GM23248 (cell line): ENCODE measurements at regions not wholly inside any gene's neighbourhood (a gene's known extent, or its start where the extent isn't known, plus 50 kb on each side); places are given as distances from the start of the nearest gene placed in this dataset.

Experiments used
- DNase-seq: peaks from one replicate; pipeline ENCODE4 v3.0.0-alpha.2; 2015
- H2AFZ ChIP-seq: fragments of 200-600 bp; sonication (generic); 2 replicates; pipeline ENCODE4 v1.6.1; 2016; ENCODE audit warnings: antibody characterized with exemption
- H3F3A ChIP-seq: fragments of 200-600 bp; sonication (generic); 2 replicates; pipeline ENCODE4 v1.6.1; 2016; ENCODE audit warnings: mild to moderate bottlenecking, antibody characterized with exemption, mixed run types; ENCODE audit not compliant: insufficient read depth
- H3K27ac ChIP-seq: fragments of 200-600 bp; sonication (generic); 2 replicates; pipeline ENCODE4 v1.5.1; 2016; ENCODE audit warnings: mild to moderate bottlenecking
- H3K27me3 ChIP-seq: fragments of 200-600 bp; sonication (generic); replicated peaks from 2 replicates; pipeline ENCODE4 v1.6.1; 2016; ENCODE audit warnings: mild to moderate bottlenecking; ENCODE audit not compliant: insufficient read depth
- H3K36me3 ChIP-seq: fragments of 200-600 bp; sonication (generic); 2 replicates; pipeline ENCODE4 v1.6.1; 2016; ENCODE audit warnings: low read depth, mild to moderate bottlenecking
- H3K4me1 ChIP-seq: fragments of 200-600 bp; sonication (generic); 2 replicates; pipeline ENCODE4 v1.6.1; 2016; ENCODE audit warnings: mild to moderate bottlenecking; ENCODE audit not compliant: insufficient read depth
- H3K4me2 ChIP-seq: fragments of 200-600 bp; sonication (generic); one replicate; pipeline ENCODE4 v1.6.1; 2016; ENCODE audit warnings: mild to moderate bottlenecking; ENCODE audit not compliant: unreplicated experiment
- H3K4me3 ChIP-seq: fragments of 200-600 bp; sonication (generic); 2 replicates; pipeline ENCODE4 v1.5.1; 2016; ENCODE audit warnings: mild to moderate bottlenecking
- H3K79me2 ChIP-seq: fragments of 200-600 bp; sonication (generic); 2 replicates; pipeline ENCODE4 v1.6.1; 2016; ENCODE audit warnings: mild to moderate bottlenecking; ENCODE audit not compliant: insufficient read depth
- H3K9ac ChIP-seq: fragments of 200-600 bp; sonication (generic); 2 replicates; pipeline ENCODE4 v1.6.1; 2016; ENCODE audit warnings: mild to moderate bottlenecking
- H3K9me2 ChIP-seq: fragments of 200-600 bp; sonication (generic); 2 replicates; pipeline ENCODE4 v1.6.1; 2016; ENCODE audit warnings: mixed run types, mild to moderate bottlenecking, moderate library complexity; ENCODE audit not compliant: insufficient read depth
- H3K9me3 ChIP-seq: fragments of 200-600 bp; sonication (generic); one replicate; pipeline ENCODE4 v1.6.1; 2017; ENCODE audit warnings: low read depth
- H4K20me1 ChIP-seq: fragments of 200-600 bp; sonication (generic); 2 replicates; pipeline ENCODE4 v1.6.0; 2016; ENCODE audit not compliant: insufficient read depth
- EZH2 ChIP-seq: fragments of 200-600 bp; sonication (generic); IDR thresholded peaks from 2 replicates; pipeline ENCODE4 v1.6.1; 2018; ENCODE audit warnings: antibody characterized with exemption, mild to moderate bottlenecking; ENCODE audit not compliant: insufficient read depth, poor library complexity, severe bottlenecking
- EZH2phosphoT487 ChIP-seq: fragments of 200-600 bp; sonication (generic); IDR thresholded peaks from 2 replicates; pipeline ENCODE4 v1.6.1; 2018; ENCODE audit warnings: antibody characterized with exemption, moderate library complexity, mild to moderate bottlenecking, low read depth; ENCODE audit not compliant: insufficient read depth
- WGBS, 2 experiments: methylation state at CpG; one replicate each; pipeline ENCODE4 v1.1.6; 2015 to 2017; ENCODE audit warnings: low lambda C conversion rate in 2 of 2, low coverage in 1 of 2; ENCODE audit errors: missing lambda C conversion rate in 2 of 2; 5-methylcytosine and 5-hydroxymethylcytosine counted together
- in situ Hi-C: fragments of 300-500 bp; cut with MboI; formaldehyde crosslinking; loops from 2 replicates; pipeline ENCODE4 v1.15.0; 2020

GRCh38 chr14:59098377-59098776, 90.1 kb upstream of the DAAM1 start:
- Histone ChIP-seq H3K4me1 (peaks cover 53% of the 10 kb centered on the region), H3K27ac (peak overlapping the region; percentile 93), H3K27me3 (no peaks in the 10 kb centered on the region), H3F3A (peaks cover 38% of the 10 kb centered on the region), H2AFZ (peak overlapping the region; percentile 29), H3K9ac (peak overlapping the region; percentile 66), H3K79me2 (no peaks in the 10 kb centered on the region), H4K20me1 (no peaks in the 10 kb centered on the region), H3K9me2 (no peaks in the 10 kb centered on the region), H3K36me3 (no peaks in the 10 kb centered on the region), H3K4me2 (peak overlapping the region; percentile 66), H3K9me3 (no peaks in the 10 kb centered on the region), H3K4me3 (peak overlapping the region; percentile 21; the same call in 1 of the 2 replicates)
- peak; percentile 93 for DNase-seq
- TF ChIP-seq EZH2phosphoT487 (0 out of 2 replicates have a peak, but pooled peaks have one; percentile 29), EZH2 (no peak)
- 0 to 1% methylated on average over 4 of the region's 4 CpGs for WGBS, 2 experiments
- in situ Hi-C loops: no loop called here

GRCh38 chr14:59100205-59100604, 88.3 kb upstream of the DAAM1 start:
- TF ChIP-seq EZH2phosphoT487 (no peak), EZH2 (no peak)
- H3K4me2 ChIP-seq: no peak overlapping the region
- WGBS, 2 experiments: 77 to 78% methylated on average over 4 of the region's 4 CpGs
- no peak overlapping the region for H3K4me3 ChIP-seq
- no peaks in the 10 kb centered on the region for H3K36me3 ChIP-seq
- no peak overlapping the region for H2AFZ ChIP-seq
- DNase-seq: no peak
- H3K9ac ChIP-seq: no peak overlapping the region
- H3K9me3 ChIP-seq: no peaks in the 10 kb centered on the region
- no peaks in the 10 kb centered on the region for H3K79me2 ChIP-seq
- no peak overlapping the region for H3K27ac ChIP-seq
- no peaks in the 10 kb centered on the region for H3K9me2 ChIP-seq
- peaks cover 48% of the 10 kb centered on the region for H3F3A ChIP-seq
- in situ Hi-C loops: no loop called here
- no peaks in the 10 kb centered on the region for H3K27me3 ChIP-seq
- H4K20me1 ChIP-seq: no peaks in the 10 kb centered on the region
- peaks cover 51% of the 10 kb centered on the region for H3K4me1 ChIP-seq

GRCh38 chr14:59101476-59101875, 87.0 kb upstream of the DAAM1 start:
- no peak overlapping the region for H3K4me3 ChIP-seq
- in situ Hi-C loops: no loop called here
- no peaks in the 10 kb centered on the region for H3K9me2 ChIP-seq
- H3F3A ChIP-seq: peaks cover 48% of the 10 kb centered on the region
- no peaks in the 10 kb centered on the region for H3K36me3 ChIP-seq
- no peak overlapping the region for H3K27ac ChIP-seq
- H3K9ac ChIP-seq: no peak overlapping the region
- no peaks in the 10 kb centered on the region for H3K27me3 ChIP-seq
- no peaks in the 10 kb centered on the region for H4K20me1 ChIP-seq
- no peak overlapping the region for H2AFZ ChIP-seq
- TF ChIP-seq EZH2phosphoT487 (no peak), EZH2 (no peak)
- H3K79me2 ChIP-seq: no peaks in the 10 kb centered on the region
- H3K4me1 ChIP-seq: peaks cover 51% of the 10 kb centered on the region
- no peak for DNase-seq
- H3K4me2 ChIP-seq: no peak overlapping the region
- no peaks in the 10 kb centered on the region for H3K9me3 ChIP-seq

GRCh38 chr14:59103396-59103795, 85.1 kb upstream of the DAAM1 start:
- H3K9me2 ChIP-seq: no peaks in the 10 kb centered on the region
- peak overlapping the region; percentile 45 for H3K4me2 ChIP-seq
- H3K4me3 ChIP-seq: no peak overlapping the region
- no peaks in the 10 kb centered on the region for H4K20me1 ChIP-seq
- H3K79me2 ChIP-seq: no peaks in the 10 kb centered on the region
- peaks cover 33% of the 10 kb centered on the region for H3F3A ChIP-seq
- H3K27me3 ChIP-seq: no peaks in the 10 kb centered on the region
- H3K9me3 ChIP-seq: no peaks in the 10 kb centered on the region
- no peaks in the 10 kb centered on the region for H3K36me3 ChIP-seq
- TF ChIP-seq EZH2: no peak
- no peak for TF ChIP-seq EZH2phosphoT487
- 86 to 89% methylated on average over 2 of the region's 2 CpGs for WGBS, 2 experiments
- in situ Hi-C loops: no loop called here
- no peak overlapping the region for H2AFZ ChIP-seq
- DNase-seq: peak; percentile 71
- peak overlapping the region; percentile 46 for H3K27ac ChIP-seq
- peaks cover 36% of the 10 kb centered on the region for H3K4me1 ChIP-seq
- no peak overlapping the region for H3K9ac ChIP-seq

- Histone ChIP-seq H3K27ac (no peak overlapping the region), H3K9me2 (no peaks in the 10 kb centered on the region), H3K27me3 (no peaks in the 10 kb centered on the region), H3K79me2 (no peaks in the 10 kb centered on the region), H3F3A (peaks cover 15% of the 10 kb centered on the region; the same call in 1 of the 2 replicates), H3K4me1 (peaks cover 12% of the 10 kb centered on the region), H2AFZ (no peak overlapping the region), H3K9ac (no peak overlapping the region), H3K9me3 (no peaks in the 10 kb centered on the region), H4K20me1 (no peaks in the 10 kb centered on the region), H3K36me3 (no peaks in the 10 kb centered on the region), H3K4me3 (no peak overlapping the region), H3K4me2 (no peak overlapping the region)
- no peak for DNase-seq
- TF ChIP-seq EZH2: no peak
- TF ChIP-seq EZH2phosphoT487: no peak
- in situ Hi-C loops: no loop called here
- WGBS, 2 experiments: 27 to 37% methylated on average over 2 of the region's 2 CpGs
These were observed 80.6 kb upstream of the DAAM1 start for GRCh38 chr14:59107819-59108218.
